ENCODE measurements at regions not wholly inside any gene's neighbourhood (a gene's known extent, or its start where the extent isn't known, plus 50 kb on each side); places are given as distances from the start of the nearest gene placed in this dataset.
"Not testable (repeated sequence)": the region's sequence is repeated elsewhere in the genome, so short reads cannot be mapped to it uniquely, and the experiment has no call there.

- H3K27ac ChIP-seq (ENCODE audit: low read depth in 1 of 2, low read length in 2 of 2); H3K9me3 Mint-ChIP-seq; H3K4me3 Mint-ChIP-seq; H3K36me3 Mint-ChIP-seq (ENCODE audit: low read depth); H3K27ac Mint-ChIP-seq; CTCF ChIA-PET; H3K27me3 ChIP-seq (ENCODE audit: control insufficient read depth in 1 of 2, insufficient read depth in 2 of 2, low read length in 2 of 2); ATAC-seq (ENCODE audit: poor library complexity); intact Hi-C loops (cut with DNase I, micrococcal nuclease); H3K36me3 ChIP-seq (ENCODE audit: insufficient read depth, low read length); POLR2A ChIA-PET; H3K9me3 ChIP-seq (ENCODE audit: control insufficient read depth in 1 of 2, insufficient read depth in 1 of 2, low read length in 2 of 2); H3K4me1 Mint-ChIP-seq (ENCODE audit: low read depth); H3K4me1 ChIP-seq (ENCODE audit: insufficient read depth, low read length); H3K4me3 ChIP-seq (ENCODE audit: low read length): not testable (repeated sequence)
- peaks cover 23% of the 10 kb centered on the region for H3K27me3 Mint-ChIP-seq
- DNase-seq: peak in 1 of 14 experiments; percentile 2
These were observed 203.8 kb downstream of the ATP6V0E2 start for GRCh38 chr7:150077543-150077942.

GRCh38 chr7:150081865-150082264, 208.1 kb downstream of the ATP6V0E2 start:
- H3K4me3 ChIP-seq (ENCODE audit: low read length); DNase-seq; H3K4me3 Mint-ChIP-seq; POLR2A ChIA-PET; H3K4me1 Mint-ChIP-seq (ENCODE audit: low read depth); H3K9me3 ChIP-seq (ENCODE audit: control insufficient read depth in 1 of 2, insufficient read depth in 1 of 2, low read length in 2 of 2); H3K36me3 ChIP-seq (ENCODE audit: insufficient read depth, low read length); H3K27ac ChIP-seq (ENCODE audit: low read depth in 1 of 2, low read length in 2 of 2); H3K27me3 ChIP-seq (ENCODE audit: control insufficient read depth in 1 of 2, insufficient read depth in 2 of 2, low read length in 2 of 2); H3K36me3 Mint-ChIP-seq (ENCODE audit: low read depth); H3K4me1 ChIP-seq (ENCODE audit: insufficient read depth, low read length); H3K27ac Mint-ChIP-seq; intact Hi-C loops (cut with DNase I, micrococcal nuclease); H3K9me3 Mint-ChIP-seq; CTCF ChIA-PET; ATAC-seq (ENCODE audit: poor library complexity): not testable (repeated sequence)
- peaks cover 44% of the 10 kb centered on the region for H3K27me3 Mint-ChIP-seq

DNA sequence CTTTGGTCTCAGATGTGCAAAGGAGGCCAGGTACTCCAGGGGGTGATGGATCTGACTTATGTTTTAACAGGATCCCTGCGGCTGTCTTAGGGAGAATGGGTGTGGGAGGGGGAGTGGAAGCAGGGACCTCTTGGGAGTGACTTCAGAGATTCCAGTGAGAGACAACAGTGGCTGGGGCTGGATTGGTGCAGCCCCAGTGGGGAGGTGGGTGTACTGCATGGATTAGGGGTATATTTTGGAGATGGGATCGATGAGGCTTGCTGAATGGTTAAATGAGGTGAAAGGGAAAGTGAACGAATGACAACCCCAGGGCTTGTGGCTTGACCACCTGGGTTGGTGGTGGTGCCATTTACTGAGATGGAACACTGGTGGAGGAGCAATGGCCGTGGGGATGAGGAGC, 211.0 kb downstream of the ATP6V0E2 start:
- intact Hi-C loops (cut with DNase I, micrococcal nuclease); H3K9me3 ChIP-seq (ENCODE audit: control insufficient read depth in 1 of 2, insufficient read depth in 1 of 2, low read length in 2 of 2); H3K4me3 Mint-ChIP-seq; POLR2A ChIA-PET; H3K9me3 Mint-ChIP-seq; H3K4me1 Mint-ChIP-seq (ENCODE audit: low read depth); ATAC-seq (ENCODE audit: poor library complexity); H3K36me3 ChIP-seq (ENCODE audit: insufficient read depth, low read length); CTCF ChIA-PET; H3K27me3 ChIP-seq (ENCODE audit: control insufficient read depth in 1 of 2, insufficient read depth in 2 of 2, low read length in 2 of 2); H3K27ac ChIP-seq (ENCODE audit: low read depth in 1 of 2, low read length in 2 of 2); DNase-seq; H3K27ac Mint-ChIP-seq; H3K36me3 Mint-ChIP-seq (ENCODE audit: low read depth); H3K4me1 ChIP-seq (ENCODE audit: insufficient read depth, low read length); H3K4me3 ChIP-seq (ENCODE audit: low read length): not testable (repeated sequence)
- peaks cover 34% of the 10 kb centered on the region for H3K27me3 Mint-ChIP-seq

DNA sequence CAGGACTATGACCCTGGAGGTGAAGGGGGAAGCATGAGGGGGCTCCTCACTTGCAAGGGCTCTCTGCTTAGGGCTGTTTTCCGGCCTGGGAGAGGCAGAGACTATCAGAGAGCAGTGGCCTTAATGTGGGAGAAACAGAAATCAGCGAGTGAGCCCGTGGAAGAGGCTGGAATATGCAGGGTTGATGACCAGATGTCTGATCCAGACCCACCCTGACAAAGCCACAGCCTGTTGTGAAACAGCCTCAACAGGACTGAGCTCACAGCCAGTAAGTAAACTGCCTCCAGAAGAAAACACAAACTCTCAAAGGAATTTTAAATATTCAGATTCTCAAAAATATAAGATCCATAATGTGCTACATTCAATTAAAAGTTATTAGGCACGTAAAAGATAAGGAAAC, 213.7 kb downstream of the ATP6V0E2 start:
- not testable (repeated sequence) for ATAC-seq (ENCODE audit: poor library complexity)

GRCh38 chr7:150089139-150089538, 215.4 kb downstream of the ATP6V0E2 start:
- H3K36me3 ChIP-seq (ENCODE audit: insufficient read depth, low read length); H3K9me3 ChIP-seq (ENCODE audit: control insufficient read depth in 1 of 2, insufficient read depth in 1 of 2, low read length in 2 of 2); H3K4me1 Mint-ChIP-seq (ENCODE audit: low read depth); H3K4me3 ChIP-seq (ENCODE audit: low read length); DNase-seq; H3K9me3 Mint-ChIP-seq; ATAC-seq (ENCODE audit: poor library complexity); H3K27me3 ChIP-seq (ENCODE audit: control insufficient read depth in 1 of 2, insufficient read depth in 2 of 2, low read length in 2 of 2); intact Hi-C loops (cut with DNase I, micrococcal nuclease); H3K36me3 Mint-ChIP-seq (ENCODE audit: low read depth); H3K4me3 Mint-ChIP-seq; H3K4me1 ChIP-seq (ENCODE audit: insufficient read depth, low read length); H3K27ac ChIP-seq (ENCODE audit: low read depth in 1 of 2, low read length in 2 of 2); H3K27ac Mint-ChIP-seq; CTCF ChIA-PET; POLR2A ChIA-PET: not testable (repeated sequence)
- peaks cover 16% of the 10 kb centered on the region for H3K27me3 Mint-ChIP-seq

More for the DNA sequence above, 213.7 kb downstream of the ATP6V0E2 start:
- H3K36me3 Mint-ChIP-seq (ENCODE audit: low read depth); H3K9me3 Mint-ChIP-seq; intact Hi-C loops (cut with DNase I, micrococcal nuclease); H3K9me3 ChIP-seq (ENCODE audit: control insufficient read depth in 1 of 2, insufficient read depth in 1 of 2, low read length in 2 of 2); H3K4me3 Mint-ChIP-seq; H3K4me1 Mint-ChIP-seq (ENCODE audit: low read depth); H3K4me3 ChIP-seq (ENCODE audit: low read length); POLR2A ChIA-PET; H3K36me3 ChIP-seq (ENCODE audit: insufficient read depth, low read length); H3K4me1 ChIP-seq (ENCODE audit: insufficient read depth, low read length); H3K27ac Mint-ChIP-seq; DNase-seq; H3K27ac ChIP-seq (ENCODE audit: low read depth in 1 of 2, low read length in 2 of 2); H3K27me3 ChIP-seq (ENCODE audit: control insufficient read depth in 1 of 2, insufficient read depth in 2 of 2, low read length in 2 of 2); CTCF ChIA-PET: not testable (repeated sequence)
- peaks cover 21% of the 10 kb centered on the region for H3K27me3 Mint-ChIP-seq

DNA sequence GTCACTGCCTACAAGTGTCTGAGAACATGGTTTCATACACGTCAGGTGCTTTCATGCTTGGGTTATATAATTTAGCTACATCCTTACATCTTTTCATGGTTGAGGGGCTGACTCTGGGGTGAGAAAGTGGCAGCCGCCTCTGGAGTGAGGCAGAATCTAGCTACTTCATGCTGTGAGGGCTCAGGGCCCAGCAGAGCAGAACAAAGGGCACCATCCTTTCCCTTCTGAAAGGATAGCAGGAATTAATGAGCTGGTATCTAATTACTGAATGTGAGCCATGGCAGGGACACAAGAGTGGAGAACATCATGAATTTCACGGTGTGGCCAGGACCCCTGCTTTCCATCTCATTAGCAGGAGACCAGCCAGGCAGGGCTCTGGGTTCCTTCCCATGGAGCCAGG, 217.0 kb downstream of the ATP6V0E2 start:
- H3K27me3 ChIP-seq (ENCODE audit: control insufficient read depth in 1 of 2, insufficient read depth in 2 of 2, low read length in 2 of 2); CTCF ChIA-PET; DNase-seq; POLR2A ChIA-PET; H3K4me3 Mint-ChIP-seq; H3K9me3 ChIP-seq (ENCODE audit: control insufficient read depth in 1 of 2, insufficient read depth in 1 of 2, low read length in 2 of 2); H3K9me3 Mint-ChIP-seq; H3K27ac Mint-ChIP-seq; H3K4me1 Mint-ChIP-seq (ENCODE audit: low read depth); H3K27me3 Mint-ChIP-seq; H3K4me1 ChIP-seq (ENCODE audit: insufficient read depth, low read length); ATAC-seq (ENCODE audit: poor library complexity); H3K36me3 Mint-ChIP-seq (ENCODE audit: low read depth); H3K36me3 ChIP-seq (ENCODE audit: insufficient read depth, low read length); intact Hi-C loops (cut with DNase I, micrococcal nuclease); H3K4me3 ChIP-seq (ENCODE audit: low read length); H3K27ac ChIP-seq (ENCODE audit: low read depth in 1 of 2, low read length in 2 of 2): not testable (repeated sequence)

DNA sequence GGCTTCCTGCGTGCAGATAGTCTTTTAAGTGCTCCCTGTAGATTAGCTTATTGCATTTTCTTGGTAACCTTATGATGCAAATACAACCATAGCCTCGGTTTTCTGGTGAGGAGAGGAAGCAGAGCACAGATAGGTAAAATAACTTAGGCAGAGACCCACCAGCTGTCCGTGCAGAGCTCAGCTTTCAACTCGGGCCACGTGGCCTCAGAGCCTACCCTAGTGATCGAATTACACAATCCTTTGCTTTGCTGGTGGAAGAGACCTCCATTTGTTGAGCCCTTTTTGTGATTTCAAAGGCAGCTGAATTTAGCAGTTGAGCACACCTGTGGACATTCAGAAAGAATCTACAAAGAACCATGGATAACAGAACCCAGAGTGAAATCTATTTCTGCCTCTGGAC, 220.1 kb downstream of the ATP6V0E2 start:
- POLR2A ChIA-PET; DNase-seq; H3K36me3 ChIP-seq (ENCODE audit: insufficient read depth, low read length); H3K4me3 Mint-ChIP-seq; intact Hi-C loops (cut with DNase I, micrococcal nuclease); H3K27ac Mint-ChIP-seq; ATAC-seq (ENCODE audit: poor library complexity); H3K36me3 Mint-ChIP-seq (ENCODE audit: low read depth); H3K9me3 ChIP-seq (ENCODE audit: control insufficient read depth in 1 of 2, insufficient read depth in 1 of 2, low read length in 2 of 2); H3K27me3 Mint-ChIP-seq; H3K4me1 ChIP-seq (ENCODE audit: insufficient read depth, low read length); H3K27ac ChIP-seq (ENCODE audit: low read depth in 1 of 2, low read length in 2 of 2); H3K4me1 Mint-ChIP-seq (ENCODE audit: low read depth); H3K27me3 ChIP-seq (ENCODE audit: control insufficient read depth in 1 of 2, insufficient read depth in 2 of 2, low read length in 2 of 2); H3K4me3 ChIP-seq (ENCODE audit: low read length); H3K9me3 Mint-ChIP-seq; CTCF ChIA-PET: not testable (repeated sequence)

All from CD4-positive, alpha-beta T cell (primary cell).